HG02943 (cell line): ENCODE measurements at regions not wholly inside any gene's neighbourhood (a gene's known extent, or its start where the extent isn't known, plus 50 kb on each side); places are given as distances from the start of the nearest gene placed in this dataset.
"Not testable (repeated sequence)": the region's sequence is repeated elsewhere in the genome, so short reads cannot be mapped to it uniquely, and the experiment has no call there.

Source experiments
- ATAC-seq: cut with Tn5 transposase; IDR thresholded peaks from one replicate; pipeline ENCODE4 v1.9.1; 2021; ENCODE audit warnings: mild to moderate bottlenecking, low read depth, moderate library complexity; ENCODE audit not compliant: unreplicated experiment

GRCh38 chr3:18086078-18086477, 339.1 kb downstream of the SATB1 start:
- ATAC-seq = no peak

GRCh38 chr3:18085429-18085828, 339.7 kb downstream of the SATB1 start:
- no peak for ATAC-seq

- not testable (repeated sequence) for ATAC-seq
These were observed 340.8 kb upstream of the TBC1D5 start for GRCh38 chr3:18083273-18083590.

DNA sequence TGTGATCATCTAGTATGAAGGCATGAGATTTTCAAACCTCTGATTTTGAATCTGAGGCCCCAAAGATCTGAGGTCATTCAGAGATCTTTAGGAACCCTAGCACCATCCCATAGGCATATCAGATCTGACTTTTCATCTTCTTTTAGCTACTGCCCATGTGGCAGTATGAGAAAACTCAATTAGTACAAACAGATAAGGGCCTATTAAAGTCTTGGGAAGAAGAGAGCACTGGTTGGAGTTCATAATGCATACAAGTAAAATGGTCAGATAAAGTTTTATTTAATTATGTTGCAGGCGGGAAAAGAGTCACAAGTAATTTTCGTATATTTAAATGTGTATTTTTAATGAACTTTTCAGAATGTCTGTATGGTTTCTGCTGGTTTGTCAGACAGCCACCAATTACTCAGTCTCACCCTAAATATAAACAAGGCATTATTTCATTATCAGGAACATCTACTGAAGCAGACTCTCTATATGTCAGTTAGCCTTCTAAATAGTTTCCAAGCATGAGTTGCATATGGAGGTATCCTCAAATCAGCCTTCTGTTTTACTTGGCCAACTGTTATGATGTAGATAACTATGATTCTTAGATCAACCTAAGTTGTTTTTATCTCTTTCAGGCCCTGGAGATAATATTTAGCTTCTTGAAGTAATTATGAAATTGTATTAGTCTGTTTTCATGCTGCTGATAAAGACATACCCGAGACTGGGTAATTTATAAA, 340.3 kb upstream of the TBC1D5 start:
- ATAC-seq = no peak

GRCh38 chr3:18080198-18080689, 337.8 kb upstream of the TBC1D5 start:
- ATAC-seq = no peak

- ATAC-seq = no peak
These were observed 337.3 kb upstream of the TBC1D5 start for GRCh38 chr3:18079739-18080138.

DNA sequence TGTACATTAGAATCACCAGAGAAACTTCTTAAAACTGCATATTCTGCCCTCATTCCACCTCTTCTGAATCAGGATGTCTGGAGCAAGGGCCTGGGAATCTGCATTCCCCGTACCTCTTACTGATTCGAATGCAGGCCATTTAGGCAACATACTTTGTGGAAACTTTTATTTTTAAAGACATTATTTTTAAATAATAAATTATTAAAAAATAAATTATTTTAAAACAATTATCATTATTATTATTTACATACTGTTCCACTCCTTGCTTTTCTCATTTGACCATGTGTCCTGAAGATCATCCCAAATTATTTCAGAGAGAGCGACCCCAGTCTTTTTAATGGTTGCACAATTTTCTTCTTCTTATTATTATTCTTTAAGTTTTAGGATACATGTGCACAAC, 336.6 kb upstream of the TBC1D5 start:
- ATAC-seq = no peak

GRCh38 chr3:18077128-18077840, 334.9 kb upstream of the TBC1D5 start:
- no peak for ATAC-seq

DNA sequence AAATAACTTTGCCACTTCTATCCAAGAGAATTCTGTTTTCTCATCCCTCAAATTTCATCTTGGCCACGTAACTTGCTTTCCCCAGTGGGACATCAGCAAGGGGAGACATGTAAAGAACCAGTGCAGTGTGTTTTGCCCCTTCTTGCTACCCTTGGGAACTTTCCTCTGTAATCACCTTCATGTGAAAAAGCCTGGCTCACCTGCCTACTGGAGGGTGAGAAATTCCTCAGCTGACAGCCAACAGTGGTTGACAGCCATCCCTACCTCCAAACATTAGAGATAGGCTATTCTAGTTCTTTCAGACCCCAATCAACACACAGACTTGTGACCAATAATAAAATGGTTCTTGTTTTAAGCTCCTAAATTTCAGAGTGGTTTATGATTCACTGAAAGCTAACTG, 333.9 kb upstream of the TBC1D5 start:
- ATAC-seq = no peak

- no peak for ATAC-seq
These were observed 333.4 kb upstream of the TBC1D5 start for GRCh38 chr3:18075799-18076198.

DNA sequence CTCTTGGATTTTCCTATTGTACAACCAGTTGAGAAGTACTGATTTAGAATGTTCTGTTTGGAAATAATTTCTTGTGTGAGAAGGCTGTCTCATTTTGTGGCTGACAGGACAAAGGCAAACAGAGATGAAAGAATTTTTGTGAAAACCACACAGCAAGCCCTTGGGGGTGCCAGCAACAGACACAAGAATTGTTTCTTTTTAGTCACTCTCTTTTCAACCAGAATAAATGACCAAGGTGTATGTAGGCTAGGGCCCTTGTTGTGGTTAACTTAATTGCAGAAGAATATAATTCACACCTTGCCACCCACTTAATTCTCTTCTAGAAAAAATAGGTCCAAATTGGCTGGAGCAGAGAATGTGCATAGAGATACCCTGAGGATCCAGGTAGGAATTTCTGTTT, 329.4 kb upstream of the TBC1D5 start:
- no peak for ATAC-seq

- ATAC-seq = no peak
These were observed 328.5 kb upstream of the TBC1D5 start for GRCh38 chr3:18070944-18071343.

GRCh38 chr3:18070231-18070630, 327.8 kb upstream of the TBC1D5 start:
- ATAC-seq = no peak

DNA sequence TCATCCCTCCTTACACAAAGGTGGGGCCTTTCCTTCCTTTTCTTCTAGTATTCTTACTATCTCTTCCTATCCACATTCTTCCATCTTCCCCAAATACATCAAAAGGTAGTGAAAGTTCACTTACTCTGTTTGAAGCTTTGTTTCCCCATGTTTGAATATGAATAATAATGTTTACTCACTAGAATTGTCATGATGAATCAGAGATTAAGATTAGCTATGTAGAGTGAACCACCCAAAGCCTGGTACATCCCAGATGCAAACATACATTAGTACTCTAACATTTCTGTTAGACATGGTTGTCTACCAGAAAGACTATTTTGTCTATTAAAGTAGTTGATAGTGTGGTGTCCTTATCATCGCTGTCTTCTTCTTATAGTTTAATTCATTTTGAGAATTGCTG, 327.1 kb upstream of the TBC1D5 start:
- no peak for ATAC-seq

DNA sequence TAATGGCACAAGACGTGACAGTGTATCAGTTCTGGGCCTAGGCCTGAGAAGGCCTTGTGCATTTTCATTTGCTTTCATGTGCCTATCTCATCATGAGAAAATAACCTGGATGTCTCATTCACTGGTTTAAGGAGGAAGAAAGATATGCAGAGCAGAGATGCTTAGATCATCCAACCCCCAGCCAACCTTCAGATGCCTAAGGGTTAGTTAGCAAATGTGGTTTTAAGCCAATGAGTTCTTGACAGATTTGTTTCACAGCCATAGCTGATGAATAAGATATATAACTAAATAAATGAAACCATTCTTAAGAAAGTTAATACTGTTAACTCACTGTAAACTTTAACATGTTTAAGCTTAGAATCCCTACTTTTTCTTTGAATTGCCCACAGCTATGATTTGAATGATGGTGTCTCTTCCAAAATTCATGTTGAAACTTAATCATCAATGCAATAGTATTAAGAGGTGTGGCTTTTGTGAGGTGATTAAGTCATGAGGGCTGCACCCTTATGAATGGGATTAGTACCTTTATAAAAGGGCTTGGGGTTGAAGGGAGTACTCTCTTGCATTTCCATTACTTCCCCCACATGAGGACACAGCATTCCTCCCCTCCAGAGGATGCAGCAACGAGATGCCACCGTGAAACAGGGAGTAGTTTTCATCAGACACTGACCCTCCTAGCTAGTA, 324.6 kb upstream of the TBC1D5 start:
- no peak for ATAC-seq

DNA sequence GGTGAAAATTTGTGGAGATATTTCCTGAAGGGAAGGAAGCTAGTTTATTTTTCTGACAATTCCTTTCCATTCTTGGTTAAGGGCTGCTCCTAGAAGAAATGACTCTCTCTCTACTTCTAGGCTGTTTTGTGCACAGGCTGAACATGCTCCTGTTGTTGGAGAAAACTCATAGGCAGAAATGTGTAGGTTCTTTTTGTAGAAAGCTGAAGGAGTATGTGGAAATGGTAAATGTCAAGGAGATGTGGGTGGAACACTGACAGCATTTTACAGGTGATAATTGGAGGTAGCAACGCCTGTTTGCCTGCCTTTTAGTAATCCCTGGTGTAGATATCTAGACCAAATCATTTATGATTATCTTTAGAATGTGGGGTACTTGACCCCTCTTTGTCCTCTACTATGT, 322.2 kb upstream of the TBC1D5 start:
- no peak for ATAC-seq

GRCh38 chr3:18062657-18063025, 320.2 kb upstream of the TBC1D5 start:
- ATAC-seq = no peak

DNA sequence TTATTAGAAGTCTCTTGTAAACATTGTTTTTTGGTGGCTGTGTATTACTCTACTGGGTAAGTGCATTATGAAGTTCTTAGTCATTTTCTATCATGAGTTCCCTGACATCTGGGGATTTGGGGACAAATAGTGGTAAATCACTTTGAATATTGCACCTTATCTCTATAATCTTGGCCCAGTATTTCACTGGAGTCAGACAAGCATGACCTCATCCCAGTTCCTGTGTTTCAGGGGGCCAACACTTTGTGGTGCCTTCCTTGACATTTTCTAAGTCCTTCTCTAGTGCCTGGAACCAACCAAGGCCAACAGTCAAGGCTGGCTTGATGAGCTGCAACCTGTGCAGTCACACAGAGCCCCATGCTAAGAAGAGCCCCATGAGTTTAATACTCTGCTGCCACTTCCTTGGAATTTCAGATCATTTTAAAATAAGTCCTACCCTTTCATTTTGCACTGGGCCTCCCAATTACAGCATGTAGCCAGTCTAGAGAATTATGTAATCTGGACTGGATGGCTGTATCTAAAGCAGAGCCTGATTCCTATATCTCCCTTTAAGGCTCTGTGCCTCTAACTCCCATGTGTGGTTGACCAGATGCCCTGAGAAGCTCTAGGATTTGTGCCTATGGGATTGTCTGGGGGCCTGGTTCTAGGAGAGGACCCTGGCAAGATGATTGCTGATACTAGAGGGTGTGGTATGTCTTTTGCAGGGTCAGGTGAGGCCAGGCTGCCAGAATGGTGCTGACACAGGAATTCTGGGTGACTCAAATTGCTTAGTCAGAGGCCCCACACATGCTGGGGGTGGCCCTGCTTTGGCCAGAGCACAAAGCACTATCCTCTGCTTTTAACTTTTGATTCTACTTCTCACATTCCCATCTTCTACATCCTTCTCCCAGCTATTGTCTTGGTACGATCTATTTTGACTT, 319.6 kb upstream of the TBC1D5 start:
- ATAC-seq = no peak

- ATAC-seq = no peak
These were observed 316.2 kb upstream of the TBC1D5 start for GRCh38 chr3:18058666-18059065.

GRCh38 chr3:18057471-18058091, 315.1 kb upstream of the TBC1D5 start:
- ATAC-seq = no peak
